LNCAP (cell line): ENCODE measurements at regions not wholly inside any gene's neighbourhood (a gene's known extent, or its start where the extent isn't known, plus 50 kb on each side); places are given as distances from the start of the nearest gene placed in this dataset.

Experiments
- TF ChIP-seq, protein P1 (sequence below): fragments of 450-650 bp; IDR thresholded peaks from 2 replicates; pipeline ENCODE4 v1.5.1; 2017; ENCODE audit warnings: mild to moderate bottlenecking

DNA sequence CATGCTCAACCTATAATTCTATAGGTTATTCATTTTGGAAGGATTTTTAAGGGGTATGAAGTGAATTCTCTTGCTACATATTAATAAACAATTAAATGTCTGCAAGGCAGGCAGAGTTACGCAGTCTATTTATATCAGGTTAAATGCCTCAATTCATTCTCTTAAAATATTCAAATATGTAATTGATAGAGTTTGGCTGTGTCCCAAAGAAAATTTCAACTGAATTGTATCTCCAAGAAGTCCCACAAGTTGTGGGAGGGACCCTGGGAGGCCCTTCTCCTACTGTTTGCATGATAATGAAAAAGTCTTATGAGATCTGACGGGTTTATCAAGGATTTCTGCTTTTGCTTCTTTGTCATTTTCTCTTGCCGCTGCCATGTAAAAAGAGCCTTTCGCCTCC, 576.1 kb downstream of the TMA16 start:
- TF ChIP-seq, protein P1, sequence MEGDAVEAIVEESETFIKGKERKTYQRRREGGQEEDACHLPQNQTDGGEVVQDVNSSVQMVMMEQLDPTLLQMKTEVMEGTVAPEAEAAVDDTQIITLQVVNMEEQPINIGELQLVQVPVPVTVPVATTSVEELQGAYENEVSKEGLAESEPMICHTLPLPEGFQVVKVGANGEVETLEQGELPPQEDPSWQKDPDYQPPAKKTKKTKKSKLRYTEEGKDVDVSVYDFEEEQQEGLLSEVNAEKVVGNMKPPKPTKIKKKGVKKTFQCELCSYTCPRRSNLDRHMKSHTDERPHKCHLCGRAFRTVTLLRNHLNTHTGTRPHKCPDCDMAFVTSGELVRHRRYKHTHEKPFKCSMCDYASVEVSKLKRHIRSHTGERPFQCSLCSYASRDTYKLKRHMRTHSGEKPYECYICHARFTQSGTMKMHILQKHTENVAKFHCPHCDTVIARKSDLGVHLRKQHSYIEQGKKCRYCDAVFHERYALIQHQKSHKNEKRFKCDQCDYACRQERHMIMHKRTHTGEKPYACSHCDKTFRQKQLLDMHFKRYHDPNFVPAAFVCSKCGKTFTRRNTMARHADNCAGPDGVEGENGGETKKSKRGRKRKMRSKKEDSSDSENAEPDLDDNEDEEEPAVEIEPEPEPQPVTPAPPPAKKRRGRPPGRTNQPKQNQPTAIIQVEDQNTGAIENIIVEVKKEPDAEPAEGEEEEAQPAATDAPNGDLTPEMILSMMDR: no peak

DNA sequence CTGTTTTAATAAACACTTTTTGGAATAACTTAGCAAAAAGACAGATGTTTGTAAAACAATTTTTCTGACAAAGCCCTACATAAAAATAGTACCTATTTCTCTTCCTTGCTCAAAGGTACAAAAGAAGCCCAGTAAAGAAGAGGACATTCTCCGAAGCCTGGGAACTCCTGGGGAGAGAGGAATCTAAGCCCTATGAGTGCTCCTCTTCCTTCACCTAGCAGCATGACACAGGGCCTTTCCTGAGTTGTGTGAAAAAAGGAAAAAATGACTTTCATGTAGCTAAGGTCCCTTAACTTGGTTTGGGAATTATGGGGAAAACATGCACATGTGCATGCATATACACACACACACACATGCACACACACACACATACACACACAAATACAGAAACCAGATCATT, 586.9 kb downstream of the TMA16 start:
- TF ChIP-seq, protein P1: no peak

DNA sequence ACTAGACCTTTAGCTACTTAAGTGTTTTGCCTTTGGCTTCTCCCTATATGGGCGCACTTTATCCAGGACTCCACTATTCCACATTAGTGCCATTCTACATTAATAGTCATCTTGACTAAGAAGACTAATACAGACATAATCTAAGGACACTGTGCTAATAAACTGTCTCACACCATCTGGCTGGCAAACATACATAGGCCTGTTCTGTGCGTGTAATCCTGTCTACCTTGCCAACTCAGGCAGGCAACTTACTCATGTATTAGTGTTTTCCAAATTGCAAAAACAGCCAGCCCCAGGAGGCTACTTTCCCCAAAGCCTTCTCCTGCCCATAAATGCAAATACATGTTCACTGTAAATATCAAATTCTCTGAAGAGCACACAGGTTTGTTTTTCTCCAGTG, 587.3 kb downstream of the TMA16 start:
- TF ChIP-seq, protein P1: no peak

DNA sequence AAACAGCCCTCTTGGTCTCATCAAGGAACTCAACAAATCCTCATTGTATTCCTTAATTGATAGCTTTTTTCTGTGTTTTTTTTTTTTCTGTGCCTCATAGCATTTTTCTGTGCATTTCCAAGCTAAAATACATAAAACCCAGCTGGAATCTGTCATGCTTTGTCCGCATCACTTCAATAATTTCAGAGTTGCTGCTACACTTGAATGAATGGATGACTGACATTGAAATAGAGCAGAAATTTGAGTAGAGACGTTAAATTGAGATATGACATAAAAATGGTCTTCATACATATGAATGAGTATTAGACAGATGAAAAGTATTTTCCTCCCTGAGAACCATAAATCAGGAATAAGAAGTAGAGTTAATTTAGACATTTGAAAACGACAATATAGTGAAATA, 593.2 kb downstream of the TMA16 start:
- TF ChIP-seq, protein P1: no peak

DNA sequence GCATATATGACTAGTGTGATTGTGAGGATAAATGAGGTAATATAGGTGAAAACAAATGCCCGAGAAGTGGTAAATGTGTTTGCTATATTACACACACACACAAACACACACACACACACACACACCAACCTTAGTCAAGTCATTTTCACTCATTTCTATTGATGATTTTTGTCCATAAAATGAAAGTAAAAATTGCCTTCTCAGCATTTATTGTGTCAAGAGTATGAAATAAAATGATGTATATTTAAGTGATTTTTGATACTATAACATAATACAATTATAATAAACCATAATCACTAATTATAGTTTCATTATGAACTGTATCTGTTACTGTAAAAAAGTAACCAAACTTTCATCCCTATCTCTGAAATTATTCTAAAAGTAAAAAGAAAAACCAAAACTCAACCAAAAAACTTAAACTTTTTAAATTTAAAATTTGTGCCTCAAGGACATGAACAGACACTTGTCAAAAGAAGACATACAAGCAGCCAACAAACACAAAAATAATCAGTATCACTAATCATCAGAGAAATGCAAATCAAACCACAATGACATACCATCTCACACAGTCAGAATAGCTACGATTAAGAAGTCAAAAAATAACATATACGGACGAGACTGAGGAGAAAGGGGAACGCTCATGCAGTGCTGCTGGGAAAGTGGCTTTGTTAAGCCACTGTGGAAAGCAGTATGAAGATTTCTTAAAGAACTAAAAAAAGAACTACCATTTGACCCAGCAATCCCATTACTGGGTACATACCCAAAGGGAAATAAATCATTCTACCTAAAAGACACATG, 601.0 kb downstream of the TMA16 start:
- TF ChIP-seq, protein P1: no peak

DNA sequence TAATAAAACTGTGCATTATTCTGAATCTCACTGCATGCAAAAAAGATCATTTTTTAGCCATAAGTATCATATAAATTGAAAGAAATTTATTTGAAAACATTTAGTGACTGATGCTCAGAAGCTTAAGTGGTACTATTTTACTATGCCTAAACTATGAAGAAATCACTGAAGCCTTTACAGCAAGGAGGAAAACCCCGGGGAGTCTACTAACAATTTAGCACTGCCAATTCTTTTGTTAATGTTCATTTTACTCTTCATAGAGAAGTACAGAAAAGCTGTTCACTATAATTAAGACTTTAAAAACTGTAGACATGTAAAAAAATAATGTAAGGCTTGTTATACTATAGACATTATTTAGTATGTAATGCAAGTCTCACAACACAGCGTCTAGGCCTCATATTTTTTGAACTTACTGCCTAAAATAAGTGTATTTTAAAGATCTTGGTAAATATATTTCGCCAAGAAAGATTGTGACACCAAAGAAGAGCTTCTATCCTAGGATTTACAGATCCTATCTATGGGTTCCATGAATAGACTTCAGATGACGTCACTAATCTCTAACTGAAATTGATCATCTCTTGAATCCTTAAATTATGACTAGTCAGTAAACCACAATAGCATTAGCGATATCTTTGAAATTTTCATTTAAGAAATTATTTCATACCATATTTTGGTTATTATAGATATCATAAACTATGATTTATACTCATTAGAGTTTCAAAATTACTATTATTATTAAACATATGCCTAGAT, 602.5 kb downstream of the TMA16 start:
- TF ChIP-seq, protein P1: no peak

DNA sequence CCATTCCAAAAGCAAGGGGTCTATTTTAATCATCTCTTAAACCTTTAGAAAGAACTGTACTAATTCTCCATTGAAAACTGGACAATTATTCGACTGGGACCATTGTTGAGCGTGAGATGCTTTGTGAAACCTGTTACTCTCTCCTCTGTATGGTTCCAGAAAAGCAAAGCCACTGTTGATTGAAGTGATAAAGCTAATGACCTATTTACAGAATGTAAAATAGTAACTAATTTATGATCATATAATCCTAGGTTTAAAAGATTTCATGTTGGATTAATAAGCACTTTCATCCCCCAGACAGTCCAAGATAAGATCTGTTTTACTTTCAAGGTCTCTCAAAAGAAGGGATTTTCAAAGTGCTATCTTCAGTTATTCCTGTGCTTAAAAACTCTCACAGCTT, 614.5 kb downstream of the TMA16 start:
- TF ChIP-seq, protein P1: no peak
